HUES48 (cell line): ENCODE measurements at regions not wholly inside any gene's neighbourhood (a gene's known extent, or its start where the extent isn't known, plus 50 kb on each side); places are given as distances from the start of the nearest gene placed in this dataset.

Experiments
- H3K27ac ChIP-seq: one replicate; pipeline ENCODE4 v1.7.0; 2013; ENCODE audit warnings: low read depth, low read length, inconsistent platforms
- H3K27me3 ChIP-seq: 2 replicates; pipeline ENCODE4 v1.6.1; 2013; ENCODE audit warnings: mild to moderate bottlenecking, low read length; ENCODE audit not compliant: control insufficient read depth, insufficient read depth
- H3K36me3 ChIP-seq: 2 replicates; pipeline ENCODE4 v1.6.1; 2013; ENCODE audit warnings: low read length; ENCODE audit not compliant: control insufficient read depth, insufficient read depth
- H3K4me1 ChIP-seq: 2 replicates; pipeline ENCODE4 v1.6.1; 2013; ENCODE audit warnings: mild to moderate bottlenecking, low read length; ENCODE audit not compliant: control insufficient read depth, insufficient read depth
- H3K4me3 ChIP-seq: 2 replicates; pipeline ENCODE4 v1.5.1; 2013; ENCODE audit warnings: mild to moderate bottlenecking, low read depth, low read length
- H3K9ac ChIP-seq: 2 replicates; pipeline ENCODE4 v1.6.1; 2013; ENCODE audit warnings: mild to moderate bottlenecking, low read depth, low read length, moderate library complexity
- H3K9me3 ChIP-seq: 2 replicates; pipeline ENCODE4 v1.6.1; 2013; ENCODE audit warnings: low read length; ENCODE audit not compliant: control insufficient read depth, insufficient read depth

GRCh38 chr7:24133691-24134090, 150.3 kb upstream of the NPY start:
- Histone ChIP-seq H3K4me1 (no peaks in the 10 kb centered on the region), H3K4me3 (no peak overlapping the region), H3K27me3 (no peaks in the 10 kb centered on the region), H3K27ac (no peak overlapping the region), H3K9ac (no peak overlapping the region), H3K9me3 (no peaks in the 10 kb centered on the region), H3K36me3 (no peaks in the 10 kb centered on the region)

GRCh38 chr7:24134535-24134934, 149.5 kb upstream of the NPY start:
- Histone ChIP-seq H3K4me3 (no peak overlapping the region), H3K9me3 (no peaks in the 10 kb centered on the region), H3K9ac (no peak overlapping the region), H3K36me3 (no peaks in the 10 kb centered on the region), H3K27ac (no peak overlapping the region), H3K4me1 (no peaks in the 10 kb centered on the region), H3K27me3 (no peaks in the 10 kb centered on the region)

- H3K4me1 ChIP-seq: no peaks in the 10 kb centered on the region
- no peak overlapping the region for H3K9ac ChIP-seq
These were observed 148.8 kb upstream of the NPY start for GRCh38 chr7:24135003-24135817.

GRCh38 chr7:24137338-24137737, 146.7 kb upstream of the NPY start:
- Histone ChIP-seq H3K27ac (no peak overlapping the region), H3K9me3 (no peaks in the 10 kb centered on the region), H3K4me1 (no peaks in the 10 kb centered on the region), H3K27me3 (no peaks in the 10 kb centered on the region), H3K4me3 (no peak overlapping the region), H3K36me3 (no peaks in the 10 kb centered on the region), H3K9ac (no peak overlapping the region)

More at GRCh38 chr7:24135003-24135817, 148.8 kb upstream of the NPY start:
- Histone ChIP-seq H3K27me3 (no peaks in the 10 kb centered on the region), H3K36me3 (no peaks in the 10 kb centered on the region), H3K27ac (no peak overlapping the region), H3K4me3 (no peak overlapping the region), H3K9me3 (no peaks in the 10 kb centered on the region)

- no peak overlapping the region for H3K4me3 ChIP-seq
- no peaks in the 10 kb centered on the region for H3K27me3 ChIP-seq
- no peaks in the 10 kb centered on the region for H3K4me1 ChIP-seq
- H3K9ac ChIP-seq: no peak overlapping the region
- no peak overlapping the region for H3K27ac ChIP-seq
- H3K36me3 ChIP-seq: no peaks in the 10 kb centered on the region
- no peaks in the 10 kb centered on the region for H3K9me3 ChIP-seq
These were observed 145.6 kb upstream of the NPY start for GRCh38 chr7:24138343-24138742.

- H3K27me3 ChIP-seq: no peaks in the 10 kb centered on the region
- H3K9me3 ChIP-seq: no peaks in the 10 kb centered on the region
- H3K36me3 ChIP-seq: no peaks in the 10 kb centered on the region
- H3K9ac ChIP-seq: no peak overlapping the region
- no peak overlapping the region for H3K4me3 ChIP-seq
- no peak overlapping the region for H3K27ac ChIP-seq
- no peaks in the 10 kb centered on the region for H3K4me1 ChIP-seq
These were observed 144.0 kb upstream of the NPY start for GRCh38 chr7:24140001-24140400.

- Histone ChIP-seq H3K9me3 (no peaks in the 10 kb centered on the region), H3K9ac (no peak overlapping the region), H3K36me3 (no peaks in the 10 kb centered on the region), H3K27me3 (no peaks in the 10 kb centered on the region), H3K4me1 (no peaks in the 10 kb centered on the region), H3K27ac (no peak overlapping the region), H3K4me3 (no peak overlapping the region)
These were observed 142.0 kb upstream of the NPY start for GRCh38 chr7:24141874-24142509.

GRCh38 chr7:24143547-24143946, 140.4 kb upstream of the NPY start:
- Histone ChIP-seq H3K9me3 (no peaks in the 10 kb centered on the region), H3K4me1 (no peaks in the 10 kb centered on the region), H3K27me3 (no peaks in the 10 kb centered on the region), H3K27ac (no peak overlapping the region), H3K4me3 (no peak overlapping the region), H3K9ac (no peak overlapping the region), H3K36me3 (no peaks in the 10 kb centered on the region)

- Histone ChIP-seq H3K9me3 (no peaks in the 10 kb centered on the region), H3K9ac (no peak overlapping the region), H3K27ac (no peak overlapping the region), H3K4me3 (no peak overlapping the region), H3K36me3 (no peaks in the 10 kb centered on the region), H3K4me1 (no peaks in the 10 kb centered on the region), H3K27me3 (no peaks in the 10 kb centered on the region)
These were observed 132.0 kb upstream of the NPY start for GRCh38 chr7:24151944-24152343.

- H3K9ac ChIP-seq: no peak overlapping the region
- H3K9me3 ChIP-seq: no peaks in the 10 kb centered on the region
- no peaks in the 10 kb centered on the region for H3K36me3 ChIP-seq
- H3K4me3 ChIP-seq: no peak overlapping the region
- no peak overlapping the region for H3K27ac ChIP-seq
- no peaks in the 10 kb centered on the region for H3K4me1 ChIP-seq
- H3K27me3 ChIP-seq: no peaks in the 10 kb centered on the region
These were observed 131.6 kb upstream of the NPY start for GRCh38 chr7:24152356-24152755.

GRCh38 chr7:24152877-24153472, 131.0 kb upstream of the NPY start:
- no peak overlapping the region for H3K4me3 ChIP-seq
- H3K9ac ChIP-seq: no peak overlapping the region
- no peak overlapping the region for H3K27ac ChIP-seq
- H3K36me3 ChIP-seq: no peaks in the 10 kb centered on the region
- no peaks in the 10 kb centered on the region for H3K27me3 ChIP-seq
- no peaks in the 10 kb centered on the region for H3K9me3 ChIP-seq
- H3K4me1 ChIP-seq: no peaks in the 10 kb centered on the region
